A673 (cell line): ENCODE measurements at regions not wholly inside any gene's neighbourhood (a gene's known extent, or its start where the extent isn't known, plus 50 kb on each side); places are given as distances from the start of the nearest gene placed in this dataset.
A peak's percentile ranks its signal among the peaks of the same experiment; 100 is the strongest.

Source experiments
- BruUV-seq: library from RNA; stranded (reverse); fragments of 400-500 nt; replicated peaks from 2 replicates; lab custom pipeline; 2021; lab: Mats Ljungman, UMichigan
- CTCF ChIA-PET: fragments of 300-600 bp; sonication (Branson Sonifier 250); formaldehyde crosslinking; loops from one replicate; lab custom pipeline; 2022; ENCODE audit warnings: antibody characterized with exemption; lab: Charles Lee
- POLR2A ChIA-PET: fragments of 300-600 bp; sonication (Branson Sonifier 250); formaldehyde crosslinking; loops from one replicate; lab custom pipeline; 2022; ENCODE audit warnings: antibody characterized with exemption; ENCODE audit not compliant: low non-redundant PET; lab: Charles Lee
- DNase-seq: peaks from one replicate; pipeline ENCODE4 v3.0.0-alpha.2; 2015; ENCODE audit warnings: low spot score
- H3K27ac ChIP-seq: fragments of 200-600 bp; sonication (generic); 2 replicates; pipeline ENCODE4 v1.5.1; 2016; ENCODE audit warnings: mixed run types, low read depth, mild to moderate bottlenecking, mixed read lengths, antibody characterized with exemption, low read length; ENCODE audit not compliant: poor library complexity, severe bottlenecking
- H3K27me3 ChIP-seq: fragments of 200-600 bp; sonication (generic); replicated peaks from 2 replicates; pipeline ENCODE4 v1.6.1; 2017; ENCODE audit warnings: mixed run types, low read depth, mild to moderate bottlenecking, mixed read lengths, antibody characterized with exemption, low read length; ENCODE audit not compliant: insufficient read depth, poor library complexity
- H3K36me3 ChIP-seq: fragments of 200-600 bp; sonication (generic); 2 replicates; pipeline ENCODE4 v1.6.1; 2016; ENCODE audit warnings: mixed run types, mild to moderate bottlenecking, mixed read lengths, antibody characterized with exemption, low read length; ENCODE audit not compliant: insufficient read depth, poor library complexity, severe bottlenecking
- H3K4me1 ChIP-seq: fragments of 200-600 bp; sonication (generic); 2 replicates; pipeline ENCODE4 v1.6.1; 2017; ENCODE audit warnings: mixed run types, mild to moderate bottlenecking, mixed read lengths, antibody characterized with exemption, low read length; ENCODE audit not compliant: insufficient read depth, poor library complexity, severe bottlenecking
- H3K4me3 ChIP-seq: fragments of 200-600 bp; sonication (generic); 2 replicates; pipeline ENCODE4 v1.5.1; 2016; ENCODE audit warnings: low read depth, mixed run types, mild to moderate bottlenecking, mixed read lengths, low read length; ENCODE audit not compliant: poor library complexity, severe bottlenecking
- H3K9me3 ChIP-seq: fragments of 200-600 bp; sonication (generic); 2 replicates; pipeline ENCODE4 v1.6.1; 2016; ENCODE audit warnings: mixed run types, low read depth, mild to moderate bottlenecking, mixed read lengths, antibody characterized with exemption, low read length; ENCODE audit not compliant: poor library complexity, severe bottlenecking
- EZH2 ChIP-seq: fragments of 200-600 bp; sonication (generic); IDR thresholded peaks from 2 replicates; pipeline ENCODE4 v1.6.1; 2017; ENCODE audit warnings: borderline replicate concordance, low read depth, mild to moderate bottlenecking, mixed read lengths, antibody characterized with exemption, low read length; ENCODE audit not compliant: poor library complexity, severe bottlenecking
- intact Hi-C: fragments of 100-400 bp; cut with micrococcal nuclease; formaldehyde crosslinking; loops from one replicate; pipeline ENCODE4 v1.10.0; 2022; ENCODE audit not compliant: unreplicated experiment
- TF ChIP-seq, protein P1 (sequence below): fragments of 300-800, 200-600 bp; sonication (generic); conservative IDR thresholded peaks from 2 replicates; pipeline ENCODE4 v1.5.1; 2017; ENCODE audit warnings: low read depth, mild to moderate bottlenecking, antibody characterized with exemption, low read length, moderate library complexity, mixed read lengths

DNA sequence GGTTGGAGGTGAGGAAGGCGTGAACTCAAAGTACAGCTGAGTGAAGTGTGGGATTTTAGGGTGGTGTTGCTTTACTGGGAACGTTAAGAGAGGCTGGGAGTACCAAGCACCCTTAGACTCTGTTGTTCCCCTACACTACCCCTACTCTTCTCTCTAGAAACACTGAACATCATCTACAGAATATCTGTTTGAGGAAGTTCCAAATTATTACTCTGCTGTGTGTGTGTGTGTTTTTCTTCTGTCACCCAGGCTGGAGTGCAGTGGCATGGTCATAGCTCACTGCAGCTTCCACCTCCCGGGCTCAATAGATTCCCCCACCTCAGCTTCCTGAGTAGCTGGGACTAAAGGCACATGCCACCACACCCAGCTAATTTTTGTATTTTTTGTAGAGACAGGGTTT lies 76.7 kb upstream of the AP1S2 start:
- no peaks in the 10 kb centered on the region for H3K9me3 ChIP-seq
- DNase-seq = no peak
- H3K27ac ChIP-seq = no peak overlapping the region
- POLR2A ChIA-PET = no interaction called here
- CTCF ChIA-PET = interaction anchor here (0.6 to 1.5 kb wide), 2 partner anchors 514 to 738 kb away, joined by 3 to 6 read pairs; no protein-coding TSS in a partner anchor
- peaks cover 39% of the 10 kb centered on the region for H3K27me3 ChIP-seq
- no TSS peak for BruUV-seq
- no peaks in the 10 kb centered on the region for H3K36me3 ChIP-seq
- H3K4me3 ChIP-seq = no peak overlapping the region
- no peaks in the 10 kb centered on the region for H3K4me1 ChIP-seq
- intact Hi-C loops = loop anchor here (5.0 to 10.0 kb wide), 4 partner anchors 169 to 743 kb away; partner anchors contain the start of gene GRPR
- TF ChIP-seq, protein P1, sequence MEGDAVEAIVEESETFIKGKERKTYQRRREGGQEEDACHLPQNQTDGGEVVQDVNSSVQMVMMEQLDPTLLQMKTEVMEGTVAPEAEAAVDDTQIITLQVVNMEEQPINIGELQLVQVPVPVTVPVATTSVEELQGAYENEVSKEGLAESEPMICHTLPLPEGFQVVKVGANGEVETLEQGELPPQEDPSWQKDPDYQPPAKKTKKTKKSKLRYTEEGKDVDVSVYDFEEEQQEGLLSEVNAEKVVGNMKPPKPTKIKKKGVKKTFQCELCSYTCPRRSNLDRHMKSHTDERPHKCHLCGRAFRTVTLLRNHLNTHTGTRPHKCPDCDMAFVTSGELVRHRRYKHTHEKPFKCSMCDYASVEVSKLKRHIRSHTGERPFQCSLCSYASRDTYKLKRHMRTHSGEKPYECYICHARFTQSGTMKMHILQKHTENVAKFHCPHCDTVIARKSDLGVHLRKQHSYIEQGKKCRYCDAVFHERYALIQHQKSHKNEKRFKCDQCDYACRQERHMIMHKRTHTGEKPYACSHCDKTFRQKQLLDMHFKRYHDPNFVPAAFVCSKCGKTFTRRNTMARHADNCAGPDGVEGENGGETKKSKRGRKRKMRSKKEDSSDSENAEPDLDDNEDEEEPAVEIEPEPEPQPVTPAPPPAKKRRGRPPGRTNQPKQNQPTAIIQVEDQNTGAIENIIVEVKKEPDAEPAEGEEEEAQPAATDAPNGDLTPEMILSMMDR = no peak
- TF ChIP-seq EZH2 = no peak

DNA sequence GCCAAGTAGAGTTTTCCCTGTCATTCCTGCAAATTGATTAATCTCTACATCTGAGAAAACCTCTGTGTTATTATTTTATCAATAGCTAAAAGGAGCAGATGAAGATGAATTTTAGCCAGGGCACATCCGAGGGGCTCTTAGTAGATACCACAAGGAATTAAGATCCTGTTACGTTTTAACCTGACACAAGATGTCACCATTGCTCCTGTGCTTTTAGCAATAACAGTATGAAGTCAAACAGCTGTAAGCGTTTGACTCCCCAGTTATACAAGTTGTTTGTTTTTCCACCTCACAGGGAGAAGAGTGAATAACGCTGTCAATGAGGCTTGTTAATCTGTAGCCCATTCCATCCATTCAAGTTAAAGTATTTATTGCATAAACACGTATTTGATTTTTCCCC lies 76.0 kb upstream of the AP1S2 start:
- intact Hi-C loops = loop anchor here (1.0 to 10.0 kb wide), 5 partner anchors 168 to 744 kb away; partner anchors contain the start of gene GRPR
- ChIA-PET CTCF (interaction anchor here (0.6 to 1.5 kb wide), 3 partner anchors 281 to 739 kb away, joined by 3 to 6 read pairs (median 6); no protein-coding TSS in a partner anchor), POLR2A (interaction anchor here (0.6 kb wide), 1 partner anchor 58 kb away, joined by 6 read pairs; no protein-coding TSS in a partner anchor)
- Histone ChIP-seq H3K9me3 (no peaks in the 10 kb centered on the region), H3K36me3 (no peaks in the 10 kb centered on the region), H3K4me3 (no peak overlapping the region), H3K4me1 (no peaks in the 10 kb centered on the region), H3K27me3 (peaks cover 39% of the 10 kb centered on the region), H3K27ac (no peak overlapping the region)
- no TSS peak for BruUV-seq
- peak; percentile 71 for DNase-seq
- TF ChIP-seq EZH2 = no peak
- TF ChIP-seq, protein P1 = peak; percentile 56

DNA sequence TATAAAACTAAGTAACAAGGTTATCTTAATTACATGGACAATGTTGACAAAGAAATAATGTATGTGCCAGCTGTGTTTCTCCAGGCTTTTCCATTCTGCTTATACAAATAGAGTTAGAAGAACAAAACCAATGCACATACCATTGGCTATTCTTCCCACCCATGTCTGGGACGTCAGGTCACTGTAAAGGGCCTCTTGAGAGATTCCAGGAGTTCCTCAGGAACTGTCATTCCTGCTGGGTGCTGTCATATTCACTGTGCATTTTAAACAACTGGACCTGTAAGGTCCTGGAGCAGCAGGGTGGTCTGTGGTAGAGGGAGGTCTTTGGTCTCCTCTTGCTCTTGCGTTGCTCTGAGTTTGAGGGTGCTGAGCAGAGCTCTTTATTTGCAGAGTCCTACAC lies 74.6 kb upstream of the AP1S2 start:
- no peak overlapping the region for H3K4me3 ChIP-seq
- intact Hi-C loops = no loop called here
- DNase-seq = no peak
- ChIA-PET POLR2A (no interaction called here), CTCF (no interaction called here)
- TF ChIP-seq, protein P1 = no peak
- TF ChIP-seq EZH2 = no peak
- H3K9me3 ChIP-seq = no peaks in the 10 kb centered on the region
- H3K4me1 ChIP-seq = no peaks in the 10 kb centered on the region
- BruUV-seq = no TSS peak
- no peak overlapping the region for H3K27ac ChIP-seq
- H3K27me3 ChIP-seq = peaks cover 46% of the 10 kb centered on the region
- H3K36me3 ChIP-seq = no peaks in the 10 kb centered on the region
